ENCODE measurements at regions not wholly inside any gene's neighbourhood (a gene's known extent, or its start where the extent isn't known, plus 50 kb on each side); places are given as distances from the start of the nearest gene placed in this dataset.

DNA sequence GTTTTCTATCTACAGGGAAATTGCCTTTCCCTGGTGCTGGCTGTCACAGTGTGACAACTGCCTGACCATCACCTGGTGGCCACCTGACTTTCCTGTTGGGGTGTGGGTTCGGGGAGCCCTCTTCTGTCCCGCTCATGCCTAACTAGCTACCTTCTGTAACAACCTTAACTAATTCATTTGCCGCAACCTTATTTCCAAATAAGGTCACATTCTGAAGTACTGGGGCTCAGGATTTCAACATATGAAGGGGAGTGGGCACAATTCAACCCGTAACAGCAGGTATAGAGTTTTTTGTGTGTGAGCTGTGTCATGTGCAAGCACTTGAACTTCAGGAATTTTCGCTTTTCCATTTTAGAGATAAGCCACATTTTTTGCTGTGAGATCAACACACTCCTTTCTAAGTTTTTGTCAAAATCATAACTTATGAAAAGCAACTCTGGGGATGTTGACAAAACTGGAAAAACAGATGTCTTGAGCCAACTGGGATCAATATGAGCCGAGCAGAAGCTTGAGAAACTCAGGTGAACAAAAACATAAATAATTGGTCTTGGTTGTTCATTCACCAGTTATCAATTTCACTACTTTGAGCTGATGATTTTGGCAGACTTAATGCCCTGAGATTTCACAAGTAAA lies 242.0 kb upstream of the RGMA start:
- Histone ChIP-seq H3K9me3 (no peaks in the 10 kb centered on the region), H3K27me3 (peaks cover 0 to 54% (median 44%) of the 10 kb centered on the region in 7 donors), H3K36me3 (no peaks in the 10 kb centered on the region), H3K27ac (no peak overlapping the region), H3K4me3 (no peak overlapping the region), H3K4me1 (peaks cover 0 to 4% (median 0%) of the 10 kb centered on the region in 9 donors)
- DNase-seq = no peak
- no peak for ATAC-seq
- WGBS, 2 donors = 68 to 73% methylated on average over 6 of the region's 6 CpGs
- intact Hi-C loops (cut with DNase I) = loop anchor here in 8 of 10 donors (5.0 to 10.0 kb wide), 4 partner anchors 236 to 246 kb away; partner anchors contain the start of gene RGMA (in 6 of the 8)
- TF ChIP-seq, protein P1, sequence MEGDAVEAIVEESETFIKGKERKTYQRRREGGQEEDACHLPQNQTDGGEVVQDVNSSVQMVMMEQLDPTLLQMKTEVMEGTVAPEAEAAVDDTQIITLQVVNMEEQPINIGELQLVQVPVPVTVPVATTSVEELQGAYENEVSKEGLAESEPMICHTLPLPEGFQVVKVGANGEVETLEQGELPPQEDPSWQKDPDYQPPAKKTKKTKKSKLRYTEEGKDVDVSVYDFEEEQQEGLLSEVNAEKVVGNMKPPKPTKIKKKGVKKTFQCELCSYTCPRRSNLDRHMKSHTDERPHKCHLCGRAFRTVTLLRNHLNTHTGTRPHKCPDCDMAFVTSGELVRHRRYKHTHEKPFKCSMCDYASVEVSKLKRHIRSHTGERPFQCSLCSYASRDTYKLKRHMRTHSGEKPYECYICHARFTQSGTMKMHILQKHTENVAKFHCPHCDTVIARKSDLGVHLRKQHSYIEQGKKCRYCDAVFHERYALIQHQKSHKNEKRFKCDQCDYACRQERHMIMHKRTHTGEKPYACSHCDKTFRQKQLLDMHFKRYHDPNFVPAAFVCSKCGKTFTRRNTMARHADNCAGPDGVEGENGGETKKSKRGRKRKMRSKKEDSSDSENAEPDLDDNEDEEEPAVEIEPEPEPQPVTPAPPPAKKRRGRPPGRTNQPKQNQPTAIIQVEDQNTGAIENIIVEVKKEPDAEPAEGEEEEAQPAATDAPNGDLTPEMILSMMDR (IDR thresholded peaks at IDR 0.05) = no peak

DNA sequence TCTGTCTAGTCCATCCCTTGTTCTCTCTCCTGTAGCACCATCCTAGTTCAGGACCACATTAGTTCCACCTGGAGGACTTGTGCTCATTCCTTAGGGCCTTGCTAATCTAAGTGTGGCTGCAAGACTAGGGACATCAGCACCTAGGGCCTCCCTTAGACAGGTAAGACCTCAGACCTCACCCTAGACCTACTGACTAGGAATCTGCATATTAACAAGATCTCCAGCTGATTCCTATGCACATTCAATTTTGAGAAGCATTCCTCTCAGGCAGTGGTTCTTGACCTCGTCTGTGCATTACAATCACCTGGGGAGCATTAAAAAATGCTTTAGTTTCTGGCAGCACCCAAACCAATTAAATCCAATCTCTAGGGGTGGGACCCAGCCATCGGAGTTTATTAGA lies 238.4 kb upstream of the RGMA start:
- intact Hi-C loops (cut with DNase I) = no loop called here
- 55 to 64% methylated on average over 2 of the region's 2 CpGs for WGBS, 2 donors
- no peak for ATAC-seq
- no peaks in the 10 kb centered on the region for H3K9me3 ChIP-seq
- peaks cover 0 to 24% (median 12%) of the 10 kb centered on the region in 7 donors for H3K27me3 ChIP-seq
- H3K27ac ChIP-seq = no peak overlapping the region
- H3K4me3 ChIP-seq = no peak overlapping the region
- peaks cover 0 to 4% (median 0%) of the 10 kb centered on the region in 9 donors for H3K4me1 ChIP-seq
- TF ChIP-seq, protein P1 (IDR thresholded peaks at IDR 0.05) = no peak
- no peak for DNase-seq
- no peaks in the 10 kb centered on the region for H3K36me3 ChIP-seq

DNA sequence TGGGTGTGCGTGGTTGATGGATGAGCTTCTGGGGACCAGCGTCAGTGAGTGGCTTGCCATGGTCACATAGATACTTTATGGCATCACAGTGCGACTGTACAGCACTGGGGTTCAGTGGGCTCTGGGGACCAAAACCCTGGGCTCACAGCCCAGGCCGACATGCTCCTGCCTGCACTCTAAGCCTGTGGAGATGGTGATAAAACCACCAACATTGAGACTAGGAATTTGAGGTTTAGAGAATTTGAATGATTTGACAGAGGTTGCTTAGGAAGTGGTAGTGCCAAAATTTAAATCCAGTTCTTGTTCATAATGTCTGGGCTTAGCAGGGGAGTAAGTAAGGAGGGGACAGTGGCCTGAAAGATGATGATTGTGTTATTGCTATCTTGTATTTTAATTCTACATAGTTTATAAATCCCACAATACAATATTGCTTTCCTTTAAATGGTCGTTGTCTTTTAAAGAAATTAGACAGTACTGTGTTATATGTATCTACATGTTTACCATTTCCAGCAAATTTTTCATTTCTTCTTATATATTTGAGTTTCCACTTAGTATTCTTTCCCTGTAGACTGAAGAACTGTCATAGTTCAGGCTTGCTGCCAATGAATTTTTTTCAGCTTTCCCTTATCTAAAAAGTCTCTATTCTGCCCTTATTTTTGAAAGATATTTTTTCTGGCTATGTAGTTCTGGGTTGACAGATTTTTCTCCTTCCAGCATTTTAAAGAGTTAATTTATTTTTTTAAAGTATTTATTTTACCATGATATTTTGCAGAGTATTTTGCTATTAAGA lies 235.4 kb upstream of the RGMA start:
- ATAC-seq = no peak
- TF ChIP-seq, protein P1 (IDR thresholded peaks at IDR 0.05) = no peak
- DNase-seq = no peak
- H3K4me1 ChIP-seq = no peaks in the 10 kb centered on the region
- intact Hi-C loops (cut with DNase I) = no loop called here
- H3K9me3 ChIP-seq = no peaks in the 10 kb centered on the region
- H3K4me3 ChIP-seq = no peak overlapping the region
- H3K27ac ChIP-seq = no peak overlapping the region
- no peaks in the 10 kb centered on the region for H3K36me3 ChIP-seq
- H3K27me3 ChIP-seq = peaks cover 0 to 3% (median 0%) of the 10 kb centered on the region in 7 donors
- 73 to 74% methylated on average over 5 of the region's 5 CpGs for WGBS, 2 donors

DNA sequence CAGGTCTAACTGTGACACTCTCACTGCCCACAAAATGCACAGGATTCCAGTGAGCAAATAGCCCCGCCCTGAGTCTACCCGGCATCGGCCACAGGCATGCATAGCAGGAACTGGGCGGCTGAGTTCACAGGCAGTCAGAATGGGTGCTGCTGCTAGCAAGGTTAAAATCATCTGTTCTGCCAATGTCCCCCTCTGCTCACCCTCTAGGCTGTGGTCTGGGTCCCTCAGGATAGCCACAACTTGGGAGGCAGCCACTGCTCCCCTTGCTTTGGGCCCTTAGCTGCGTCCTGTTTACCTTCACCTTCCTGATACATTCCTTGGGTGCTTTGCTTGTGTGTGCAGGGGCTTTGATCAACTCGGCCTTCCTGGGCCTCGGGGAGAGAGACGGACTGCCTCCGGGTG lies 232.9 kb upstream of the RGMA start:
- WGBS, 2 donors = 68 to 72% methylated on average over 9 of the region's 9 CpGs
- intact Hi-C loops (cut with DNase I) = no loop called here
- no peak for ATAC-seq
- Histone ChIP-seq H3K36me3 (no peaks in the 10 kb centered on the region), H3K4me1 (no peaks in the 10 kb centered on the region), H3K27me3 (peaks cover 0 to 5% (median 0%) of the 10 kb centered on the region in 7 donors), H3K9me3 (no peaks in the 10 kb centered on the region), H3K4me3 (no peak overlapping the region), H3K27ac (no peak overlapping the region)
- TF ChIP-seq, protein P1 (IDR thresholded peaks at IDR 0.05) = no peak
- no peak for DNase-seq

Measured in heart right ventricle (tissue), 16 donors.